ENCODE measurements at regions not wholly inside any gene's neighbourhood (a gene's known extent, or its start where the extent isn't known, plus 50 kb on each side); places are given as distances from the start of the nearest gene placed in this dataset.

DNA sequence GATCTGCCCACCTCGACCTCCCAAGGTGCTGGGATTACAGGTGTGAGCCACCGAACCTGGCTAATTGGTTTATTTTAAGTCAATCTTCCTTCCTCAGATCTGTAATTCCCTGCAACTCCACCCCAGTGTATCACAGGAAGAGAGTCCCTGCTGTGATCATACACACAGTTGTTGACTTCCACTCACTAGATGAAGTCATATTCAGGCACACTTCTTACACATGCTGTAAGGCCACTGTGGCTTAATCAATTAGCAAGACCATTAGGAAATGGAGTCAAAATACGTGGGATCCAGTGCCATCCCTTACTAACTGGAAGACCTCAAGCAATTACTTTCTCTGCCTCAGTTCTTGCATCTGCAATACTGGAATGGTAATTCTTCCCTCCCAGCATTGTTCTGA lies 66.1 kb upstream of the PAX2 start (continued):
- TF ChIP-seq, protein P1, sequence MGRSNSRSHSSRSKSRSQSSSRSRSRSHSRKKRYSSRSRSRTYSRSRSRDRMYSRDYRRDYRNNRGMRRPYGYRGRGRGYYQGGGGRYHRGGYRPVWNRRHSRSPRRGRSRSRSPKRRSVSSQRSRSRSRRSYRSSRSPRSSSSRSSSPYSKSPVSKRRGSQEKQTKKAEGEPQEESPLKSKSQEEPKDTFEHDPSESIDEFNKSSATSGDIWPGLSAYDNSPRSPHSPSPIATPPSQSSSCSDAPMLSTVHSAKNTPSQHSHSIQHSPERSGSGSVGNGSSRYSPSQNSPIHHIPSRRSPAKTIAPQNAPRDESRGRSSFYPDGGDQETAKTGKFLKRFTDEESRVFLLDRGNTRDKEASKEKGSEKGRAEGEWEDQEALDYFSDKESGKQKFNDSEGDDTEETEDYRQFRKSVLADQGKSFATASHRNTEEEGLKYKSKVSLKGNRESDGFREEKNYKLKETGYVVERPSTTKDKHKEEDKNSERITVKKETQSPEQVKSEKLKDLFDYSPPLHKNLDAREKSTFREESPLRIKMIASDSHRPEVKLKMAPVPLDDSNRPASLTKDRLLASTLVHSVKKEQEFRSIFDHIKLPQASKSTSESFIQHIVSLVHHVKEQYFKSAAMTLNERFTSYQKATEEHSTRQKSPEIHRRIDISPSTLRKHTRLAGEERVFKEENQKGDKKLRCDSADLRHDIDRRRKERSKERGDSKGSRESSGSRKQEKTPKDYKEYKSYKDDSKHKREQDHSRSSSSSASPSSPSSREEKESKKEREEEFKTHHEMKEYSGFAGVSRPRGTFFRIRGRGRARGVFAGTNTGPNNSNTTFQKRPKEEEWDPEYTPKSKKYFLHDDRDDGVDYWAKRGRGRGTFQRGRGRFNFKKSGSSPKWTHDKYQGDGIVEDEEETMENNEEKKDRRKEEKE (IDR thresholded peaks at IDR 0.05): no peak
- TF ChIP-seq, protein P2, sequence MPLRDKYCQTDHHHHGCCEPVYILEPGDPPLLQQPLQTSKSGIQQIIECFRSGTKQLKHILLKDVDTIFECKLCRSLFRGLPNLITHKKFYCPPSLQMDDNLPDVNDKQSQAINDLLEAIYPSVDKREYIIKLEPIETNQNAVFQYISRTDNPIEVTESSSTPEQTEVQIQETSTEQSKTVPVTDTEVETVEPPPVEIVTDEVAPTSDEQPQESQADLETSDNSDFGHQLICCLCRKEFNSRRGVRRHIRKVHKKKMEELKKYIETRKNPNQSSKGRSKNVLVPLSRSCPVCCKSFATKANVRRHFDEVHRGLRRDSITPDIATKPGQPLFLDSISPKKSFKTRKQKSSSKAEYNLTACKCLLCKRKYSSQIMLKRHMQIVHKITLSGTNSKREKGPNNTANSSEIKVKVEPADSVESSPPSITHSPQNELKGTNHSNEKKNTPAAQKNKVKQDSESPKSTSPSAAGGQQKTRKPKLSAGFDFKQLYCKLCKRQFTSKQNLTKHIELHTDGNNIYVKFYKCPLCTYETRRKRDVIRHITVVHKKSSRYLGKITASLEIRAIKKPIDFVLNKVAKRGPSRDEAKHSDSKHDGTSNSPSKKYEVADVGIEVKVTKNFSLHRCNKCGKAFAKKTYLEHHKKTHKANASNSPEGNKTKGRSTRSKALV (CRISPR knock-in tag; IDR thresholded peaks at IDR 0.05): no peak
- TF ChIP-seq MAFF (IDR thresholded peaks at IDR 0.05; ENCODE audit: low read depth, low read length): no peak

DNA sequence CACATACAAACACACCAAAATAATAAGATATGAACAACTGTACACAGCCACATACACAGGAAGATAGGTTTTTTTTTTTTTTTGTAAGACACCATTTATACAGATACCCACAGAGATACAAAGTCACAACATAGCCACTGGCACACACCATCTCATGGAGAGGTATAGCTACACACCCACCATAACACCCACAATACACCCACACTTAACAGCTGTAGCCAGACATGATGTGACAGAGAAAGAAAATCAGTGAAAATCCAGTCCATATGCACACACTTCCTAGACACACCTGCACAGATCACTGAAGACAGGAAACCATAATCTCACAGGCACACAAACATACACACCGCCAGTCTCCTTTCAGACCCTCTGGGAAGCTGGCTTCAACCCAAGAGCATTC lies 62.4 kb upstream of the PAX2 start:
- no CpG with 5 or more reads among the region's 1 CpG for WGBS (ENCODE audit: low lambda C conversion rate)
- TF ChIP-seq ISX (CRISPR knock-in tag; conservative IDR thresholded peaks at IDR 0.05) (no peak), ZNF225 (CRISPR knock-in tag; IDR thresholded peaks at IDR 0.05) (no peak), ZNF652 (CRISPR knock-in tag; IDR thresholded peaks at IDR 0.05; ENCODE audit: borderline replicate concordance, low read depth) (no peak), SIN3A (IDR thresholded peaks at IDR 0.05; ENCODE audit: borderline replicate concordance, low read depth, low read length) (no peak)
- TF ChIP-seq, protein P3, sequence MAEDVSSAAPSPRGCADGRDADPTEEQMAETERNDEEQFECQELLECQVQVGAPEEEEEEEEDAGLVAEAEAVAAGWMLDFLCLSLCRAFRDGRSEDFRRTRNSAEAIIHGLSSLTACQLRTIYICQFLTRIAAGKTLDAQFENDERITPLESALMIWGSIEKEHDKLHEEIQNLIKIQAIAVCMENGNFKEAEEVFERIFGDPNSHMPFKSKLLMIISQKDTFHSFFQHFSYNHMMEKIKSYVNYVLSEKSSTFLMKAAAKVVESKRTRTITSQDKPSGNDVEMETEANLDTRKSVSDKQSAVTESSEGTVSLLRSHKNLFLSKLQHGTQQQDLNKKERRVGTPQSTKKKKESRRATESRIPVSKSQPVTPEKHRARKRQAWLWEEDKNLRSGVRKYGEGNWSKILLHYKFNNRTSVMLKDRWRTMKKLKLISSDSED (CRISPR knock-in tag; IDR thresholded peaks at IDR 0.05): no peak
- TF ChIP-seq, protein P4, sequence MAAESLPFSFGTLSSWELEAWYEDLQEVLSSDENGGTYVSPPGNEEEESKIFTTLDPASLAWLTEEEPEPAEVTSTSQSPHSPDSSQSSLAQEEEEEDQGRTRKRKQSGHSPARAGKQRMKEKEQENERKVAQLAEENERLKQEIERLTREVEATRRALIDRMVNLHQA (CRISPR knock-in tag; IDR thresholded peaks at IDR 0.05): no peak
- TF ChIP-seq, protein P5, sequence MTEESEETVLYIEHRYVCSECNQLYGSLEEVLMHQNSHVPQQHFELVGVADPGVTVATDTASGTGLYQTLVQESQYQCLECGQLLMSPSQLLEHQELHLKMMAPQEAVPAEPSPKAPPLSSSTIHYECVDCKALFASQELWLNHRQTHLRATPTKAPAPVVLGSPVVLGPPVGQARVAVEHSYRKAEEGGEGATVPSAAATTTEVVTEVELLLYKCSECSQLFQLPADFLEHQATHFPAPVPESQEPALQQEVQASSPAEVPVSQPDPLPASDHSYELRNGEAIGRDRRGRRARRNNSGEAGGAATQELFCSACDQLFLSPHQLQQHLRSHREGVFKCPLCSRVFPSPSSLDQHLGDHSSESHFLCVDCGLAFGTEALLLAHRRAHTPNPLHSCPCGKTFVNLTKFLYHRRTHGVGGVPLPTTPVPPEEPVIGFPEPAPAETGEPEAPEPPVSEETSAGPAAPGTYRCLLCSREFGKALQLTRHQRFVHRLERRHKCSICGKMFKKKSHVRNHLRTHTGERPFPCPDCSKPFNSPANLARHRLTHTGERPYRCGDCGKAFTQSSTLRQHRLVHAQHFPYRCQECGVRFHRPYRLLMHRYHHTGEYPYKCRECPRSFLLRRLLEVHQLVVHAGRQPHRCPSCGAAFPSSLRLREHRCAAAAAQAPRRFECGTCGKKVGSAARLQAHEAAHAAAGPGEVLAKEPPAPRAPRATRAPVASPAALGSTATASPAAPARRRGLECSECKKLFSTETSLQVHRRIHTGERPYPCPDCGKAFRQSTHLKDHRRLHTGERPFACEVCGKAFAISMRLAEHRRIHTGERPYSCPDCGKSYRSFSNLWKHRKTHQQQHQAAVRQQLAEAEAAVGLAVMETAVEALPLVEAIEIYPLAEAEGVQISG (CRISPR knock-in tag; IDR thresholded peaks at IDR 0.05): no peak

More for the DNA sequence above, 62.4 kb upstream of the PAX2 start:
- ATAC-seq (no peak), FAIRE-seq (no peak), DNase-seq (ENCODE audit: low spot score) (no peak)
- CTCF ChIA-PET (ENCODE audit: low intra/inter-chr PET ratio, low total read pairs): no interaction called here
- Histone ChIP-seq H3K4me3 (replicated peaks in 1 of 3; ENCODE audit: insufficient read depth in 1 of 3, low read depth in 2 of 3, low read length in 3 of 3) (no peak overlapping the region), H3K27me3 (ENCODE audit: control insufficient read depth in 1 of 2, insufficient read depth in 2 of 2, low read length in 2 of 2) (peaks cover 3 to 46% of the 10 kb centered on the region in 2 experiments; a peak in 4 of 5 replicates), H3K36me3 (replicated peaks in 1 of 2; ENCODE audit: control insufficient read depth in 1 of 2, insufficient read depth in 2 of 2, low read length in 2 of 2) (no peaks in the 10 kb centered on the region), H3K27ac (ENCODE audit: extremely low read length, insufficient read depth, low read length) (no peak overlapping the region), H3K9ac (ENCODE audit: insufficient read depth, low read depth, low read length) (no peak overlapping the region), H3K79me2 (ENCODE audit: insufficient read depth, low read length) (no peaks in the 10 kb centered on the region), H3K4me2 (ENCODE audit: low read depth, low read length) (no peak overlapping the region), H3K9me3 (ENCODE audit: low read length) (no peaks in the 10 kb centered on the region), H4K20me1 (ENCODE audit: insufficient read depth, low read length) (no peaks in the 10 kb centered on the region), H3K4me1 (ENCODE audit: insufficient read depth, low read length) (no peaks in the 10 kb centered on the region), H2AFZ (ENCODE audit: low read length) (no peak overlapping the region)
- POLR2A ChIA-PET: no interaction called here
- intact Hi-C loops (cut with micrococcal nuclease; ENCODE audit: unreplicated experiment) (no loop called here), in situ Hi-C loops (cut with HindIII; ENCODE audit: extremely low pct_ligation_motif_present, low pct_unique_long_range_greater_than_20kb) (no loop called here)
- no TSS peak for BruUV-seq (replicated peaks)

Measured in HepG2 (cell line).